GM23338 (cell line): ENCODE measurements at regions not wholly inside any gene's neighbourhood (a gene's known extent, or its start where the extent isn't known, plus 50 kb on each side); places are given as distances from the start of the nearest gene placed in this dataset.

ENCODE experiments used
- ATAC-seq: fragments of 200-7000 bp; cut with Tn5 transposase; 3 replicates; pipeline ENCODE4 v1.9.1; 2020
- DNase-seq: peaks from one replicate; pipeline ENCODE4 v3.0.0-alpha.2; 2015; ENCODE audit warnings: low spot score
- H2AFZ ChIP-seq: fragments of 200-600 bp; sonication (generic); 2 replicates; pipeline ENCODE4 v1.8.0; 2016; ENCODE audit warnings: antibody characterized with exemption, mild to moderate bottlenecking, moderate library complexity
- H3F3A ChIP-seq: fragments of 200-600 bp; sonication (generic); replicated peaks from 2 replicates; pipeline ENCODE4 v1.8.0; 2017; ENCODE audit warnings: antibody characterized with exemption, mixed run types, low read depth
- H3K27ac ChIP-seq: fragments of 200-600 bp; sonication (generic); 2 replicates; pipeline ENCODE4 v1.6.1; 2016; ENCODE audit warnings: low read depth
- H3K27me3 ChIP-seq: fragments of 200-600 bp; sonication (generic); 2 replicates; pipeline ENCODE4 v1.8.0; 2016; ENCODE audit warnings: mild to moderate bottlenecking, mixed run types, moderate library complexity; ENCODE audit not compliant: insufficient read depth
- H3K36me3 ChIP-seq: fragments of 200-600 bp; sonication (generic); 2 replicates; pipeline ENCODE4 v1.8.0; 2016; ENCODE audit warnings: mild to moderate bottlenecking; ENCODE audit not compliant: insufficient read depth
- H3K4me1 ChIP-seq: fragments of 200-600 bp; sonication (generic); 2 replicates; pipeline ENCODE4 v1.8.0; 2016; ENCODE audit warnings: mild to moderate bottlenecking, moderate library complexity; ENCODE audit not compliant: insufficient read depth
- H3K4me2 ChIP-seq: fragments of 200-600 bp; sonication (generic); 2 replicates; pipeline ENCODE4 v1.7.1; 2017; ENCODE audit warnings: mixed run types
- H3K4me3 ChIP-seq: fragments of 200-600 bp; sonication (generic); 2 replicates; pipeline ENCODE4 v1.6.1; 2016; ENCODE audit warnings: mixed run types
- H3K79me2 ChIP-seq: fragments of 200-600 bp; sonication (generic); replicated peaks from 2 replicates; pipeline ENCODE4 v1.8.0; 2017; ENCODE audit warnings: mild to moderate bottlenecking; ENCODE audit not compliant: insufficient read depth
- H3K9me2 ChIP-seq: fragments of 200-600 bp; sonication (generic); 2 replicates; pipeline ENCODE4 v1.8.0; 2017; ENCODE audit not compliant: insufficient read depth
- H4K20me1 ChIP-seq: fragments of 200-600 bp; sonication (generic); replicated peaks from 2 replicates; pipeline ENCODE4 v1.8.0; 2017; ENCODE audit warnings: mild to moderate bottlenecking; ENCODE audit not compliant: insufficient read depth
- H3K27ac Mint-ChIP-seq: 2 replicates; pipeline ENCODE4 v1.8.0; 2020; ENCODE audit warnings: inconsistent platforms, mild to moderate bottlenecking, moderate library complexity, mixed read lengths
- H3K27me3 Mint-ChIP-seq: 3 replicates; pipeline ENCODE4 v1.8.0; 2022; ENCODE audit warnings: low read depth, mild to moderate bottlenecking, moderate library complexity, mixed read lengths, inconsistent platforms; ENCODE audit not compliant: insufficient read depth, poor library complexity
- H3K36me3 Mint-ChIP-seq: 3 replicates; pipeline ENCODE4 v1.8.0; 2021; ENCODE audit warnings: low read depth, mild to moderate bottlenecking, inconsistent platforms, moderate library complexity, mixed read lengths
- H3K4me1 Mint-ChIP-seq: 3 replicates; pipeline ENCODE4 v1.8.0; 2020; ENCODE audit warnings: mild to moderate bottlenecking, inconsistent platforms, mixed read lengths
- H3K4me3 Mint-ChIP-seq: 3 replicates; pipeline ENCODE4 v1.8.0; 2021; ENCODE audit warnings: moderate library complexity, mild to moderate bottlenecking, inconsistent platforms, mixed read lengths
- H3K9me3 Mint-ChIP-seq: 3 replicates; pipeline ENCODE4 v1.8.0; 2020; ENCODE audit warnings: moderate library complexity, mild to moderate bottlenecking, inconsistent platforms, mixed read lengths
- CREB1 ChIP-seq: fragments of 250-450 bp; sonication (Bioruptor Pico); IDR thresholded peaks from 2 replicates; pipeline ENCODE4 v1.5.0; 2020; ENCODE audit warnings: low read depth, mild to moderate bottlenecking, moderate library complexity
- EZH2phosphoT487 ChIP-seq: fragments of 200-600 bp; sonication (generic); IDR thresholded peaks from one replicate; pipeline ENCODE4 v1.8.1; 2018; ENCODE audit warnings: antibody characterized with exemption; ENCODE audit not compliant: unreplicated experiment
- JUNB ChIP-seq: IDR thresholded peaks from one replicate; pipeline ENCODE4 v1.6.1; 2016; ENCODE audit warnings: antibody characterized with exemption; ENCODE audit not compliant: unreplicated experiment
- NANOG ChIP-seq: IDR thresholded peaks from 2 replicates; pipeline ENCODE4 v1.6.1; 2016; ENCODE audit warnings: antibody characterized with exemption, borderline replicate concordance
- POLR2AphosphoS5 ChIP-seq: IDR thresholded peaks from 2 replicates; pipeline ENCODE4 v1.6.1; 2016; ENCODE audit warnings: antibody characterized with exemption, low read depth
- STAT1 ChIP-seq: IDR thresholded peaks from one replicate; pipeline ENCODE4 v1.6.1; 2016; ENCODE audit warnings: antibody characterized with exemption; ENCODE audit not compliant: unreplicated experiment
- ZNF331 ChIP-seq: fragments of 250-450 bp; sonication (Bioruptor Pico); IDR thresholded peaks from 2 replicates; pipeline ENCODE4 v1.5.0; 2020; ENCODE audit warnings: low read depth, mild to moderate bottlenecking, moderate library complexity
- TF ChIP-seq, protein P1 (sequence below): fragments of 250-450 bp; sonication (Bioruptor Pico); IDR thresholded peaks from 2 replicates; pipeline ENCODE4 v1.5.0; 2020; ENCODE audit warnings: mild to moderate bottlenecking, moderate library complexity
- TF ChIP-seq, protein P2 (sequence below): IDR thresholded peaks from one replicate; pipeline ENCODE4 v1.6.1; 2018; ENCODE audit warnings: antibody characterized with exemption; ENCODE audit not compliant: unreplicated experiment

DNA sequence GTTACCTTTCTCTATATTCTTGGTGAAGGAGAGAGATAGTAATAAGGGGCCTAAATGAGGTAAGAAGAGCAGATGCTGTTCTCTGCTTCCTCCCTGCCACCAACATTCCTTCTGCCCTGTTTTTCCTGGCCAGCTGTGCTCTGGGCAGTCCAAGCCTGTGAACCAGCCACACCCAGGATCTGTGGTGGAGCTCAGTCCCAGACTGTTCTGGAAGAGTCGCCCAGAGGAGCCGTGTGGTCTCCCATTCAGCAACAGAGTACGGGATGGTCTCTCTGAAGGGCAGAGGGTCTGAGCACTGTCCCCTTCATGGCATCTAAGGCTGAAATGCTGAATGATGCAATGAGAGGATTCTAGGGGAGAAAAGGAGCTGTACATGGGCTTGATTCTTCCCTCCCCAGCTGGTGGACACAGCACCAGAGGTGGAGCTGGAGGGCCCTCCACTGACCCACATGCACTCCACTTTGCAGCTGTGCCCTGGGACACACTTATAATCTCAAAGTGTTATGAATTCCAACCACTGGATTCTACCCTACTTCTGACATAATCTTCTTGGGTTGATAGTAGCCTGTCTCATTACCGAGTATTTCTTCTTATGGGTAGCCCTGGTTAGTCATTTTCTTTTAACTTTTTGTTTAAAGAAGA is 70.8 kb upstream of the RPS23 start:
- H3K4me1 Mint-ChIP-seq = peaks cover 12% of the 10 kb centered on the region
- H3K4me2 ChIP-seq = no peak overlapping the region
- no peak overlapping the region for H3K27ac ChIP-seq
- H3K9me2 ChIP-seq = 0 out of 2 replicates have a peak, but pooled peaks cover 1% of the 10 kb centered on the region
- H3K4me3 Mint-ChIP-seq = no peak overlapping the region
- ATAC-seq = no peak
- H3K79me2 ChIP-seq = no peaks in the 10 kb centered on the region
- no peak overlapping the region; the same call in 1 of the 2 replicates for H3K27ac Mint-ChIP-seq
- H3F3A ChIP-seq = no peaks in the 10 kb centered on the region
- no peaks in the 10 kb centered on the region for H4K20me1 ChIP-seq
- H2AFZ ChIP-seq = no peak overlapping the region
- H3K9me3 Mint-ChIP-seq = no peaks in the 10 kb centered on the region
- H3K36me3 ChIP-seq = no peaks in the 10 kb centered on the region
- no peak overlapping the region for H3K4me3 ChIP-seq
- H3K4me1 ChIP-seq = no peaks in the 10 kb centered on the region
- TF ChIP-seq JUNB = no peak
- no peak for TF ChIP-seq STAT1
- H3K27me3 ChIP-seq = no peaks in the 10 kb centered on the region
- no peak for DNase-seq
- peaks cover 3% of the 10 kb centered on the region for H3K27me3 Mint-ChIP-seq
- no peaks in the 10 kb centered on the region for H3K36me3 Mint-ChIP-seq

DNA sequence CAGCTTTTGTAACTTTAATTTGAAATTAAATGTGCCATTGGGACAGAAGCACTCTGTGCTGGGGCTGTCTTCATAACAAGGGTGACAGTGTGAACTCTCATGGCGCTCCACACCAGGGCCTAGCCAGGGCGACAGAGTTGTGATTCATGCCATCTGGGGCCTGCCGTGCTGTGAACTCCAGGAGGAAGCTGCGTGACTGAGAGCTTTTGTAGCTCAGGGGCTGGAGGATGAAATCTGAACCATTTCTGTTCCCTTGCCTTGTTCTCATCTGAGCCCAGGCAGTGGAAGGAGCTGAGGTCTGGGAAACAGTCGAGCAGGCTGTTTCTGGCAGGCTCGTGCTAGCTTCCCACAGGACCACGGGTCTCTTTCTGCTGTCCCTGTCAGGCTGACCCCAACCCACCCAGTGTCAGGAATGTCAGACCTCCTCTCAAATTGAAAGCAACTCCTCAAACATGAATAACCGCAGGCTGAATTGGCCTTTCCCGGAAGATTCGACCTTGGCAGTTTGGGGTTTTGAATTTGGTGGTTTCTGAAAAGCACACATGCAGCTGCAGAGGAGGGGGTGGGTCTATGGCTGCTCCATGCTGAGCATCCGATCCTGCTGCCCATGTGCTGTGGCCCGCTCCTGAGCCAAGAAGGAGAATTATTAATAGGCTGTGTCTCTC is 69.2 kb upstream of the RPS23 start:
- H4K20me1 ChIP-seq = no peaks in the 10 kb centered on the region
- no peaks in the 10 kb centered on the region for H3F3A ChIP-seq
- H3K36me3 Mint-ChIP-seq = no peaks in the 10 kb centered on the region
- ATAC-seq (peak; percentile 32; the same call in 2 of the 3 replicates), DNase-seq (peak; percentile 17)
- no peaks in the 10 kb centered on the region for H3K4me1 ChIP-seq
- no peak overlapping the region for H3K27ac Mint-ChIP-seq
- H3K27ac ChIP-seq = no peak overlapping the region
- no peak overlapping the region for H3K4me2 ChIP-seq
- H3K4me3 ChIP-seq = no peak overlapping the region
- 0 out of 2 replicates have a peak, but pooled peaks cover 4% of the 10 kb centered on the region for H3K9me2 ChIP-seq
- no peaks in the 10 kb centered on the region for H3K27me3 ChIP-seq
- H3K4me3 Mint-ChIP-seq = no peak overlapping the region
- peaks cover 12% of the 10 kb centered on the region for H3K4me1 Mint-ChIP-seq
- no peaks in the 10 kb centered on the region for H3K36me3 ChIP-seq
- H2AFZ ChIP-seq = peak overlapping the region; percentile 81
- no peaks in the 10 kb centered on the region for H3K79me2 ChIP-seq
- peaks cover 3% of the 10 kb centered on the region for H3K27me3 Mint-ChIP-seq
- H3K9me3 Mint-ChIP-seq = no peaks in the 10 kb centered on the region
- no peak for TF ChIP-seq JUNB
- TF ChIP-seq POLR2AphosphoS5 = no peak
- TF ChIP-seq ZNF331 (CRISPR knock-in tag) = no peak
- TF ChIP-seq, protein P1, sequence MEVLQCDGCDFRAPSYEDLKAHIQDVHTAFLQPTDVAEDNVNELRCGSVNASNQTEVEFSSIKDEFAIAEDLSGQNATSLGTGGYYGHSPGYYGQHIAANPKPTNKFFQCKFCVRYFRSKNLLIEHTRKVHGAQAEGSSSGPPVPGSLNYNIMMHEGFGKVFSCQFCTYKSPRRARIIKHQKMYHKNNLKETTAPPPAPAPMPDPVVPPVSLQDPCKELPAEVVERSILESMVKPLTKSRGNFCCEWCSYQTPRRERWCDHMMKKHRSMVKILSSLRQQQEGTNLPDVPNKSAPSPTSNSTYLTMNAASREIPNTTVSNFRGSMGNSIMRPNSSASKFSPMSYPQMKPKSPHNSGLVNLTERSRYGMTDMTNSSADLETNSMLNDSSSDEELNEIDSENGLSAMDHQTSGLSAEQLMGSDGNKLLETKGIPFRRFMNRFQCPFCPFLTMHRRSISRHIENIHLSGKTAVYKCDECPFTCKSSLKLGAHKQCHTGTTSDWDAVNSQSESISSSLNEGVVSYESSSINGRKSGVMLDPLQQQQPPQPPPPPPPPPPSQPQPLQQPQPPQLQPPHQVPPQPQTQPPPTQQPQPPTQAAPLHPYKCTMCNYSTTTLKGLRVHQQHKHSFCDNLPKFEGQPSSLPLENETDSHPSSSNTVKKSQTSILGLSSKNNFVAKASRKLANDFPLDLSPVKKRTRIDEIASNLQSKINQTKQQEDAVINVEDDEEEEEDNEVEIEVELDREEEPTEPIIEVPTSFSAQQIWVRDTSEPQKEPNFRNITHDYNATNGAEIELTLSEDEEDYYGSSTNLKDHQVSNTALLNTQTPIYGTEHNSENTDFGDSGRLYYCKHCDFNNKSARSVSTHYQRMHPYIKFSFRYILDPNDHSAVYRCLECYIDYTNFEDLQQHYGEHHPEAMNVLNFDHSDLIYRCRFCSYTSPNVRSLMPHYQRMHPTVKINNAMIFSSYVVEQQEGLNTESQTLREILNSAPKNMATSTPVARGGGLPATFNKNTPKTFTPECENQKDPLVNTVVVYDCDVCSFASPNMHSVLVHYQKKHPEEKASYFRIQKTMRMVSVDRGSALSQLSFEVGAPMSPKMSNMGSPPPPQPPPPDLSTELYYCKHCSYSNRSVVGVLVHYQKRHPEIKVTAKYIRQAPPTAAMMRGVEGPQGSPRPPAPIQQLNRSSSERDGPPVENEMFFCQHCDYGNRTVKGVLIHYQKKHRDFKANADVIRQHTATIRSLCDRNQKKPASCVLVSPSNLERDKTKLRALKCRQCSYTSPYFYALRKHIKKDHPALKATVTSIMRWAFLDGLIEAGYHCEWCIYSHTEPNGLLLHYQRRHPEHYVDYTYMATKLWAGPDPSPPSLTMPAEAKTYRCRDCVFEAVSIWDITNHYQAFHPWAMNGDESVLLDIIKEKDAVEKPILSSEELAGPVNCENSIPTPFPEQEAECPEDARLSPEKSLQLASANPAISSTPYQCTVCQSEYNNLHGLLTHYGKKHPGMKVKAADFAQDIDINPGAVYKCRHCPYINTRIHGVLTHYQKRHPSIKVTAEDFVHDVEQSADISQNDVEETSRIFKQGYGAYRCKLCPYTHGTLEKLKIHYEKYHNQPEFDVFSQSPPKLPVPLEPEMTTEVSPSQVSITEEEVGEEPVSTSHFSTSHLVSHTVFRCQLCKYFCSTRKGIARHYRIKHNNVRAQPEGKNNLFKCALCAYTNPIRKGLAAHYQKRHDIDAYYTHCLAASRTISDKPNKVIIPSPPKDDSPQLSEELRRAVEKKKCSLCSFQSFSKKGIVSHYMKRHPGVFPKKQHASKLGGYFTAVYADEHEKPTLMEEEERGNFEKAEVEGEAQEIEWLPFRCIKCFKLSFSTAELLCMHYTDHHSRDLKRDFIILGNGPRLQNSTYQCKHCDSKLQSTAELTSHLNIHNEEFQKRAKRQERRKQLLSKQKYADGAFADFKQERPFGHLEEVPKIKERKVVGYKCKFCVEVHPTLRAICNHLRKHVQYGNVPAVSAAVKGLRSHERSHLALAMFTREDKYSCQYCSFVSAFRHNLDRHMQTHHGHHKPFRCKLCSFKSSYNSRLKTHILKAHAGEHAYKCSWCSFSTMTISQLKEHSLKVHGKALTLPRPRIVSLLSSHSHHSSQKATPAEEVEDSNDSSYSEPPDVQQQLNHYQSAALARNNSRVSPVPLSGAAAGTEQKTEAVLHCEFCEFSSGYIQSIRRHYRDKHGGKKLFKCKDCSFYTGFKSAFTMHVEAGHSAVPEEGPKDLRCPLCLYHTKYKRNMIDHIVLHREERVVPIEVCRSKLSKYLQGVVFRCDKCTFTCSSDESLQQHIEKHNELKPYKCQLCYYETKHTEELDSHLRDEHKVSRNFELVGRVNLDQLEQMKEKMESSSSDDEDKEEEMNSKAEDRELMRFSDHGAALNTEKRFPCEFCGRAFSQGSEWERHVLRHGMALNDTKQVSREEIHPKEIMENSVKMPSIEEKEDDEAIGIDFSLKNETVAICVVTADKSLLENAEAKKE (CRISPR knock-in tag) = no peak
- TF ChIP-seq CREB1 (CRISPR knock-in tag) = no peak
- no peak for TF ChIP-seq NANOG
- no peak for TF ChIP-seq EZH2phosphoT487
- TF ChIP-seq, protein P2, sequence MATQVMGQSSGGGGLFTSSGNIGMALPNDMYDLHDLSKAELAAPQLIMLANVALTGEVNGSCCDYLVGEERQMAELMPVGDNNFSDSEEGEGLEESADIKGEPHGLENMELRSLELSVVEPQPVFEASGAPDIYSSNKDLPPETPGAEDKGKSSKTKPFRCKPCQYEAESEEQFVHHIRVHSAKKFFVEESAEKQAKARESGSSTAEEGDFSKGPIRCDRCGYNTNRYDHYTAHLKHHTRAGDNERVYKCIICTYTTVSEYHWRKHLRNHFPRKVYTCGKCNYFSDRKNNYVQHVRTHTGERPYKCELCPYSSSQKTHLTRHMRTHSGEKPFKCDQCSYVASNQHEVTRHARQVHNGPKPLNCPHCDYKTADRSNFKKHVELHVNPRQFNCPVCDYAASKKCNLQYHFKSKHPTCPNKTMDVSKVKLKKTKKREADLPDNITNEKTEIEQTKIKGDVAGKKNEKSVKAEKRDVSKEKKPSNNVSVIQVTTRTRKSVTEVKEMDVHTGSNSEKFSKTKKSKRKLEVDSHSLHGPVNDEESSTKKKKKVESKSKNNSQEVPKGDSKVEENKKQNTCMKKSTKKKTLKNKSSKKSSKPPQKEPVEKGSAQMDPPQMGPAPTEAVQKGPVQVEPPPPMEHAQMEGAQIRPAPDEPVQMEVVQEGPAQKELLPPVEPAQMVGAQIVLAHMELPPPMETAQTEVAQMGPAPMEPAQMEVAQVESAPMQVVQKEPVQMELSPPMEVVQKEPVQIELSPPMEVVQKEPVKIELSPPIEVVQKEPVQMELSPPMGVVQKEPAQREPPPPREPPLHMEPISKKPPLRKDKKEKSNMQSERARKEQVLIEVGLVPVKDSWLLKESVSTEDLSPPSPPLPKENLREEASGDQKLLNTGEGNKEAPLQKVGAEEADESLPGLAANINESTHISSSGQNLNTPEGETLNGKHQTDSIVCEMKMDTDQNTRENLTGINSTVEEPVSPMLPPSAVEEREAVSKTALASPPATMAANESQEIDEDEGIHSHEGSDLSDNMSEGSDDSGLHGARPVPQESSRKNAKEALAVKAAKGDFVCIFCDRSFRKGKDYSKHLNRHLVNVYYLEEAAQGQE = no peak
